HG03571 (cell line): ENCODE measurements at regions not wholly inside any gene's neighbourhood (a gene's known extent, or its start where the extent isn't known, plus 50 kb on each side); places are given as distances from the start of the nearest gene placed in this dataset.
"Not testable (repeated sequence)": the region's sequence is repeated elsewhere in the genome, so short reads cannot be mapped to it uniquely, and the experiment has no call there.

Experiments used
- ATAC-seq: cut with Tn5 transposase; IDR thresholded peaks from one replicate; pipeline ENCODE4 v1.9.1; 2021; ENCODE audit not compliant: unreplicated experiment

DNA sequence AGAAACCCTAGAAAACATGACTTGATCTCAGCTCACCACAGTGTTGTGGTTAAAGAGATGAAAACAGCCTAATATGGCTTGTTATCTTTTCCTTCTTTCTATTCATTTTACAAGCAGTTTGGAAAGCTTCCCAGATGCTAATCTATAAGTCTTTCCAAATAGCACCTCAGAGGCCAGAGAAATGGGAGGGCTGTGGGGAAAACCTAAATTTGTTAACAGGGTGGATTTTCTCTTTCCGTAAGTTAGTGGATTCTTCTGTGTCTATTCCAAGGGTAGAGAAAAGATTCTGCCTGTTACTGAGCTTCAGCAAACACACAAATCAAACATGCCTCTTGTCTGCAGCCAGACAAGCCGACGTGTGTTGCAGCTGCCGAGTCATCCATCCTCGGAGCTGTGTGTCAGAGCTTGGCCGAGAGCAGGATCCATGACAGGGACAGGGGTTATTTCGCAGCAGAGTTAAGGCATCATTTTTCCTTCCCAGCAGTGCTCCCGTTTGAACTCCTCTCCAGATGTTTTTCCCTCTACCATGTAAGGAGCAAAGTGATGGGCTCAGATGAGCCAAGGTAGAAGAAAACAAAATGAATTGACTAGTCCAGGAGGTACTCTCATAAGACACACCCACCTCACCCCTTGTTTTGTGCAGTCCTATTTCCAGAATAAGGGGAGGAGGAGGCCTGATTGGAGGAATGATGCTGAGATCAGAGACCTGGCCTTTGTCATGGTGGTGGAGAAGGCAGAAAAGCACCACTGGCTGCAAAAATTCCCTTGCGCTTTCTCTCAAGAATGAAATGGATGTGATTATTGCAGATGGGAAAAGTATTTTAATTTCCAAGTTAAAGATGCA is 560.0 kb downstream of the C6orf118 start:
- no peak for ATAC-seq

DNA sequence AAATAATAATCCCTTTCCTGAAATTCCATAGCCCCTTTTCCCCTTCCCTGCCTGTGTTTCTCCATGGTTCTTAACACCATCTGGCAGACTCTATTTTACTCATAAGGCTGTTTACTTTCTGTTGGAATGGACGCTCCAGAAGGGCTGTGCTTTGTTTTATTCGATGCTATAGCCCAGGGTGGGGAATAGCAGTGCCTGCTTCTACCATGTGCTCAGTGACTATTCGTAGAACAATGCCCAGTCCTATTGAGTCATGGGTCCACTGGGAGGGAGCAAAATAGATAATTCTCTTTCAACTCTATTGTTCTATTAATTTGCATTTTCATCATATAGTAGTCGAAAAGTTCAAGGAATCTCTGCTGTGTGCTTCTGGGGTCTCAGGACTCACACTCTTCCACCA is 565.1 kb downstream of the C6orf118 start:
- no peak for ATAC-seq

DNA sequence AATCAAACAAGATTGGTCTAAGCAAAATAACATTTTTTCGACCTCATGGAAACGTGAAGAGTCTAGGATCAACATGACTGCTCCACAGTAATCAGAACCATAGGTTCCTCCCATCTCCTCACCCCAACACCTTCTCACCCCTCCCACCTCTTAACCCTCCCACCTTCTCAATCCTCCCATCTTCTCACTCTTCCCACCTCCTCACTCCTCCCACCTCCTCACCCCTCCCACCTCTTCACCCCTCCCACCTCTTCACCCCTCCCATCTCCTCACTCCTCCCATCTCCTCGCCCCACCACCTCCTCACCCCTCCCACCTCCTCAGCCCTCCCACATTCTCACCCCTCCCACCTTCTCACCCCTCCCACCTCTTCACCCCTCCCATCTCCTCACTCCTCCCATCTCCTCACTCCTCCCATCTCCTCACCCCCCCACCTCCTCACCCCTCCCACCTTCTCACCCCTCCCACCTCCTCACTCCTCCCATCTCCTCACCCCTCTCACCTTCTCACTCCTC is 567.4 kb downstream of the C6orf118 start:
- no peak for ATAC-seq

DNA sequence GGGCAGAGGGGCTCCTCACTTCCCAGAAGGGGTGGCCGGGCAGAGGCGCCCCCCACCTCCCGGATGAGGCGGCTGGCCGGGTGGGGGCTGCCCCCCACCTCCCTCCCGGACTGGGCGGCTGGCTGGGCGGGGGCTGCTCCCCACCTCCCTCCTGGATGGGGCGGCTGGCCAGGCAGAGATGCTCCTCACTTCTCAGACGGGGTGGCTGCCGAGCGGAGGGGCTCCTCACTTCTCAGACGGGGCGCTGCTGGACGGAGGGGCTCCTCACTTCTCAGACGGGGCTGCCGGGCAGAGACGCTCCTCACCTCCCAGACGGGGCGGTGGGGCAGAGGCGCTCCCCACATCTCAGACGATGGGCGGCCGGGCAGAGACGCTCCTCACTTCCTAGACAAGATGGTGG is 573.3 kb downstream of the C6orf118 start:
- not testable (repeated sequence) for ATAC-seq

DNA sequence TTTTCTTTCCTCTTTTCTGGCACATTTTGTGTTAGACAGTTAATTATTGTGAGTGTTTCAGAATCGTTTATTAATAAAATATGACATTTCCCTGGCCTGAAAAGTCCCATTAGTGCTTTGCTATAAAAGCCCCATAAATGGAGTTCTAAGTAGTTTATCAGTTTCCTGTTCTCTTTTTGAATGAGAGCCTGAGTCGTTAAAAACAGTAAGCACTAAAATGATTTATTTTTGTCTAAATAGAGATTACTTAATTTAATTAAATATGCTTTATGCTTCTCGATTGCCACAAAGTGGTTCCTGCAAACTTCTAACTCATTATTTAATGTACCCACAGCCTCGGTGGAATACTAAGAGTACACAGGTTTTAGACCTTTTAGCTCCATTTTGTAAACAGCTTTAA is 577.9 kb downstream of the C6orf118 start:
- no peak for ATAC-seq

DNA sequence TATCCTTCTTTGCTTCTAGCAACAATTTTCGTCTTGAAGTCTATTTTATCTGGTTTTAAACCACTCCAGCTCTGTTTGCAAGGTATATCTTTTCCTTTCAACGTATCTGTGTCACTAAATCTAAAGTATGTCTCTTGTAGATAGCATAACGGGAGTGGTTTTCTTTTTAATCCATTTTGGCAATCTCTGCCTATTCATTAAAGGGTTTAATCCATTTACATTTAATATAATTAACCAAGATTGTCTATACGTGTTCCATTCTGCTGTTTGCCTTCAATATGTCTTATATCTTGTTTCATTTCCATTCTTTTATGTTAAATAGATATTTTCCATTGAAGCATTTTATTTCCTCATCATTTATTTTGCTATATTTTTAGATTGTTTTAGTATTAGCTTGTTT is 587.9 kb downstream of the C6orf118 start:
- ATAC-seq = no peak

DNA sequence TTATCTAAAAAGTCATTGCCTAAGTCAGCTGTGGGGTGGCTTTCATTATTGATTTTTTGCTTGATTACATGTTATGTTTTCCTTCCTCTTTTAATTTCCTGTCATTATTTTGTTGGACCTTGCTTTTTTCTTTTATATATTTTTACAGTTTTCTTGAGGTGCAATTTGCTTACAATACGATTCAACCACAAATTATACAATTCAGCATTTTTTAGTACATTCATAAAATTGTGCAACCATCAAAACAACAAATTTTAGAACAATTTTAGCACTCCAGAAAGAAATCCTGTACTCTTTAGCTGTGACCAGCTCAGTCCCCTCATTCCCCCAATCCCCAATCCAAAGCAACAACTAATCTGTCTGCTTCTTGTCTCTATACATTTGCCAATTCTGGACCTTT is 608.9 kb downstream of the C6orf118 start:
- no peak for ATAC-seq

DNA sequence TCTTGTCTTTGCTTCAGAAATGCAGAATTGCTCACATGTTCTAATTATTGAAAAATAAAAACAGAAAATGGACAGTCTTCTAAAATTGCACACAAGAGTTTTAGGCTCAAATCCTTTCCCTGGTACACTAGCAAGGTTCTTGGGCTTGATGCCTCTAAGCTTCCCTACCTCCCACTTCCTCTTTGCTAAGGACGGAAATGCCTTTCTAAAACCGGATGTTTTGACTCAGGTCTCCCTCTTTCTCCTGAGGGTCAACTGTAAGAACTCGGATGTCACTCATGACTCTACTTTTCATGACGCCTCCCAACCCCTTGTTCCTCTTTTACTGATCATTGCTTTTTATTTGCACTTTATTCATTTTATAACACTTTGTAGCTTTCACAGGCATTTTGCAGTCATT is 613.5 kb downstream of the C6orf118 start:
- no peak for ATAC-seq

DNA sequence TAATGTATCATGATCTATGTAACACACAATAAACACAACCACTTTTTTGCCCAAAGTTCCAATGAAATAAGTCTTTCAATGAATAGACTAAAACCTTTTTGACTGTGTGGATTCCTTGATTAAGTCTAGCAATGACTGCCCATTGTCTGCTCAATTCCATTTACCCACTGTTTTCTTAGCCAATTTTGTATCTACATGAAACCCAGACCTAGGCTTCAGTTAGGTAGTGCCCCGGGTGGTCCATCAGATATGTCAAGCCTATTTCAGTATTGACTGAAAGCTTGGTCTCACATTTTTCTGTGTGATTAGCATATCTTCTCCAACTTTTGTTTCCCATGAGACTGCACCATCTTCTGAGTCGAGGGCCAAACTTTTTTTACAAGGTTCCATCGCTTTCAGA is 615.0 kb downstream of the C6orf118 start:
- ATAC-seq = no peak

DNA sequence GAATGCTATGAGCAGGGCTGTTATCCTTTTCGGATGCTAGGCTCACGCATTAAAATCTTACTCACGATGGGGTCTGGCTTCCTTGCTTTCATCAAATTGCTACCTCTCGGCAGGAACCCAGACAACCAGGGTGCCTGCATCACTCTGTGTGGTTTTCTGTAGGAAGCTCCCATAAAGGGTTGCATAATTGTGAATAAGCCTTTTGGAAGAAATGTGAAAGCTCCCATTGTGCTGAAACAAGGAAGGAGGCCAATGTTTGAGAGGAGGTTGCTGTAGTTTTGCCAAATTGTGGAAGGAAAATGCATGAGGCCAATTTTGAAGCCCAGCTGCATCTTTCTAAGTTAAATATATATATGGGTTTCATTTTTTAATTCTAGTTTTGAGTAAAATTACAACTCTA is 615.5 kb downstream of the C6orf118 start:
- ATAC-seq = no peak

DNA sequence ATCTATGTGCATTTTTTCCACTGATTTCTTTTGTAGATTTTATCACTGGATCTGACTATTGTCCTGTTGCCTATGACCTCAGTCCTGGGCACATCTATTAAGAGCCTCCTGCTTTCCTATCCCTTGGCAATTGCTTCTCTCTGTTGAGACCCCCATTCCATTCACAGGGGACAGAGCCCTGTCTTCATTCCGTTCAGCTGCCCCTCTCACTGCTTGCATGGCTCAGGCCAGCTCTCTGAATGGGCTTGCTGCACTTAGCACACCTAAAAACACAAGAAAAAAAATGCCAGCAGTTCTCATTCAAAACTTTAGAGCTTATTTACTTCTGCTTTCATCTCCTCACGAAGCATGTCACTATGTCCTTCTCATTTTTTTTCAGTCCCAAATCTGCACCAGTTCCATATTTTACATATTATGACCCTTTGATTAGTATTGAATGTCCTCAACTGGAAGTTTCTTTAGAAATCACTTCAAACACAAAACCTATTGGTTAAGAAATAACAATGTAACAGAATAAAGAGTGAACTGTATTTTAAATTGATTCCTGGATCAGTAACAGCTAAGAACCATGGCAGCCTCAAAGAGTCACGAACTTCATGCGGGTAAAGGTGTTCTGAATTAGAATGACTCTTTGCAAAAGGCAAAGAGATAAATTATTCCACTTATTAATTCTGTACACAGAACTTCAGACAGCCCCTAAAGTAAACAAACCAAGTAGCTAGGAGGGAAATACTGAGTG is 616.5 kb downstream of the C6orf118 start:
- ATAC-seq = no peak

DNA sequence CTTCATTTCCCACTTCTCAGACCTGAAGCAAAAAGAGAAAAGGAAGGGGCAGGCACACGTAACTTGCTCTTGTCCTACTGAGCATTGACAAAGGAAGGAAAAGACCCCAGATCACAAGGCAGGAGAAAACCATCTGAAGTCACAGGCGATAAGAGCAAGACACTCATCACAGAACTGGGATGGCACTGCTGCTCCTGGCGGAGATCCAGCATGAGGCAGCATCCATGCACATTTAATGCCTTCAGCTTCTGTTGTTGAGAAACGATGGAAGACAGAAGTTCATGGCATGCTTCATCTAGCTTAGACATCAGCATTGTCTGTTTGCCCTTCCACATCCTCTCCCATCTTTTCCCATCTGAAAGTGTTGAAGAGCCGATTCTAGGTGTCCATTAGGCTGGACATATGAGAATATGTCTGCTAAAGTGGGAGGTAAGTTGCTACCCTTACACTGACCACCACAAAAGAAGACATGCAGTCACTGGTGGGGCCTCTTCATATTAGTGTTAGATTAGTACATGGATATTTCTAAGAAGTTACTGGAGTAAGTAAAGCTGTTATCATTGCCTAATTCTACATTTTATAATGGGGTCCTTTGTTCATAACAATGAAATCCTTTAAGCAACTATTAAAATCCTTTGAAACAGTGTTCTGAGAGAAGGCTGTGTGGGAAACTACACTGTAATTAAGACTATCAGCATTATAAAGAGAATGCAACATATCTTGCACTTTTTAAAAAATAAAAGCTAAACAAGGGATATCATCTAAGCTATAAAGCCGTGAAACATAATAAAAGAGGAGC is 618.5 kb downstream of the C6orf118 start:
- no peak for ATAC-seq

DNA sequence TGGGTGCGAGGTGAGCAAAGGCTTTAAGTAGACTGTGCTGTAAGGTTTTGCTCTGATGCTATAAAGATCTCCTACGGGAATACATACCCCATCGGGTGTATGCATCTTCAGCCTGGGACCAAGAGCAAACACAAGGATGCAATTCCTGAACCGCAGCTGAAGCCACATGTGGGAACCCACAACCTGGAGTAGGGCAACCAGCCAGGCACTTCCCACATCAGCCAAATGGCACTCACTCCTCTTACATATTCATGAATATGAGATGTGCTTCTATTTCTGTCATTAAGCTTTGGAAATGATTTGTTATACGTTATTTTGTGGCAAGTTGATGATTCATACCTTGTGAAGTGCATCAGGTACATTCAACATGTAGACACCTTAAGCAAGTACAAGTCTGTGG is 619.2 kb downstream of the C6orf118 start:
- no peak for ATAC-seq

DNA sequence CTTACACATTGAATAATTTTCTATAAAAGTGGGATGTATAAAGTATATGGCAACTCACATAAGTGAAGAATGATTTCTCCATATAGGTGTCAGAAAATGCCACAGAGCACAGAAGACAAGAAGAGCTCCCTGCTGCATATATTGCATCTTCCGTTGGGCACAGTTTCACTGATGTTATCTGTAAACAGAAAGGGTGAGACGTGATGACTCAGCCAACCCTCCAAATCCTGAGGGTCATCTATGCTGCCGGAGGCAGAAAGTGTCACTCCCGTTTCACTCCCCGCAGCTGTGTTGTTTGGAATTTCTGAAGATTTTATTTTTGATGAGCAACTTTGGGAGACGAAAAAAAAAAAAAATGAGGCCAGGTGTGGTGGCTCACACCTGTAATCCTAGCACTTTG is 644.1 kb downstream of the C6orf118 start:
- no peak for ATAC-seq

DNA sequence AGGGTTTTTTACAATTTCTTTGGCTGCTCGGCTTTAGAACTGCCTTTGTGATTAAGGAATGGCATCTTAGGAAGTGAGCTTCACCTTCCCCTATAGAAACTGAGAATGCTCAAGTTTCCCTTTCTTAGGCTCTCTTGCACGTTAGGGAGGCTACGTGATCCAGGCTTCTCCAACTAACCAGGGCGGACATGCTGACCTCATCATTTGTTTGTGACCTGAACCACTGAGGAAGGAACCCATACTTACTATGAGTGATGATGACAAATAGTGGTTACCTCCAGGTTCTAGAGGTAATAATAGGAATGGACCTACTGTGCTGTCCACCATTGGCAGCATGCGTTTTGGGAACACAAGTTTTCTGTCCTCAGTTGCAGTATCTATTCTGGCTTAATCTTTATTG is 645.8 kb downstream of the C6orf118 start:
- no peak for ATAC-seq

DNA sequence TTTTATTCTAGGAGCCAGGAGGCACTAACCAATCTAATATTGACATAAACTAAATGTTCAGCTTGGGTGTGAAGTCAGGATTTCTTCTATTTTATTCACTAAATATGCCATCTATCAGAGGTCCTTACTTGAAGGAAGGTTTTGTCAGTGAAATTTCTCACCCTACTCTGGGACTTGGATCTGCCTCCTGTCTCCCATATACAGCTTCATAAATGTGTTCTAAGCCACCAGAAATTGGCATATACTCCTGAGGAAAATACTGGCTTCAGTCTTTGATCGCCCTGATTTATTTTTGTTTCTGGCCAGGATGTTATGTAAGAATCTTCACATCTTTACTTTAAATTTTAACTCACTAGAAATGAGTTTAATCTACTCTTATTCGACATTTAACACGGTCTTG is 647.7 kb downstream of the C6orf118 start:
- no peak for ATAC-seq

DNA sequence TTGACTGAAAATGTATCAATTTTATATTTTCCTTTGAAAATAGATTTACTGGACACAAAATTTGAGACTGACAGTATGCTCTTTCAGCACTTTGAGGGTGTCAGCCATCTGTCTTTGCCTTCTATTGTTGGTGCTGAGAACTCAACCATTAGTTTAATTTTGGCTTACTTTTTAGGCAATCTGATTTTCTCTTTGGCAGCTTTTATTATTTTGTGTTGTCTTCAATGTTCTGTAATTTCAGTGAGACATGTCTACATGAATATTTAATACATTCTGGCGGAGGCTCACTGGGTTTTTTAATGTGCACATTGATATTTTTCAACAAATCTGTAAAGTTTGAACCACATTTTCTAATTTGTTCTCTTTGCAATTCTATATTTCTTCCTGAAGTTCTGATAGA is 648.6 kb downstream of the C6orf118 start:
- no peak for ATAC-seq

DNA sequence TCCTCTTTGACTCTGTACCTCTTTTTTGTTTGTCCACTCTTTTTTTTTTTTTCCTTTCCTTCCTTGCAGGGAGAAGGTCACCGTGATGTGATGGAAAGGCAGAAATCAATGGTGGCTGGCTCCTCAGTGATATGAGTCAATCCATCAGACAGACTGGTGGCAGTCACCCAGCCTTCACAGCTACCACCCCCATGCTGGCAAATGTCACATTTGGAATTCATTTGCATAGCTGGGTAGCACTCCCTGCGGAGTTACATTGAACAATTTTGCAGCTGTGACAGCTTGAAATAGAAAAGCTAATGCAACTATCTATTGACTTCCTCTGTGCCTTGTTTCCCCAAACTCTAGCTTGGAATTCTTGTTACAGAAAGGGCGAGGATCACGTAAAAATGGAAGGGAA is 668.4 kb downstream of the C6orf118 start:
- no peak for ATAC-seq

DNA sequence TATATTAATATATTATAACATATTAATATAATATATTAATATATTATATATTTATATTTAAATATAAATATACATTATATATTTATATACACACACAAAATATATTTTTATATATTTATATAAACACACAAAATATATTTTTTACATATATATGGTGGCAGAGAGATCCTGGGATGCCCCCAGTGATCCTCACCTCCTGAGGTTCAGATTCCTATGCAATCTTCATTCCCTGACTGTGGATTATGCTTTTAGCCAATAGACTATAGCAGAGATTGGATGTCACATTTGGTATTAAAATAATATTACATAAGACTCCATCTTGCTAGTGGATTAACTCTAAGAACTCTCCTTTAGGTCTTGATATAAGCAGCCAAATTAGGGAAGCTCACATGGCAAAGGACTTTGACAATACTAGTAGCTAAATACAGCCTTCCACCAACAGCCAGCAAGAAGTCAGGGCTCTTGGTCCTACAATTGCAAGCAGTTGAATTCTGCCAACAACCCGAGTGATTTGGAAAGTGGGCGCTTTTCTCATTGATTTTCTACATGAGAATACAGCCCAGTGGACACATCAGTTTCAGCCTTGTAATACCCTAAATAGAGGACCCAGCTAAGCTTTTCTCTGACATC is 681.0 kb downstream of the C6orf118 start:
- no peak for ATAC-seq

DNA sequence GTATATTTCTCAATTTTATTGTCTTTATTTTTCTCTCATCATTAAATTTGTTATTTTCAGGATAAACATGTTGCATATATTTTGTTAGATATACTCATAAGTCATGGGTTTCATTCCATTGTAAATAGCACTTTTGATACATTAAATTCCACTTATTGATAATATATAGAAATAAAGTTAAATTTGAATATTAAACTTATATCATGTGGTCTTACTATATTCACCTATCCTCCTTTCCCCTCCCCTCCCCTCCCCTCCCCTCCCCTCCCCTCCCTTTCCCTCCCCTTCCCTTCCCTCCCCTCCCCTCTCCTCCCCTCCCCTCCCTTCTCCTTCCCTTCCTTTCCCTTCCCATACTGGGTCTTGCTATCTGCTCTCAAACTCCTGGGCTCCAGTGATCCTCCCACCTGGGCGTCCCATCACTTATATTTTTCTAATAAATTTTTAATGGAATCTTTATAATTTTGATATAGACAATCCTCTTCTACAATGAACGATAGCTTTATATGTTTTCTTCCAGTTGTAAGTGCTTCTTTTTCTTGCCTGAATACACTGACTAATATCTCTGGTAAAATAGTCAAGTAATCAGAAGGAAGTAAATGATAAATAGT is 692.4 kb downstream of the C6orf118 start:
- ATAC-seq = no peak

DNA sequence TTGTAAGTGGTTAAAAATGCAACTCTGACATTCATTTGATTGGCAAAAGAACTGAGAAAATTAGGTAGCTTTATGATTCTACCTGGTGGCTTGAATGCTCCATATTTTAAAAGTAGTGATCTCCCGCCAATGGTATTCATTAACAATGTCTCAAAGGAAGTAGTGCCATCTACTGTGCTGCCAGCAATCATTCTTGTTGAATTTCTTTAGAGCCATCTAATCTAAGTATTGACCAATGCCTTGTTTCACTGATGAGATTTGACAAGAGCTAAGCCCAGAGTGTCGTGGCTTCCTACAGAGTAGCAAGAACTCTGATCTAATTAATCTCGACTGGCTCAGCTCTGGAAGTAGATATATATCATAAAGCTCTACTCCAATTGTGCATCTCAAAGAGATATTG is 696.7 kb downstream of the C6orf118 start:
- no peak for ATAC-seq
